ENCODE measurements at regions not wholly inside any gene's neighbourhood (a gene's known extent, or its start where the extent isn't known, plus 50 kb on each side); places are given as distances from the start of the nearest gene placed in this dataset.

GRCh38 chr12:11596141-11596540, 53.3 kb upstream of the ETV6 start:
- intact Hi-C loops (cut with DNase I), result no loop called here

GRCh38 chr12:11598900-11599299, 50.6 kb upstream of the ETV6 start:
- no peak for DNase-seq (ENCODE audit: missing footprints)
- intact Hi-C loops (cut with DNase I), result no loop called here
- no peak for ATAC-seq

More at GRCh38 chr12:11596141-11596540, 53.3 kb upstream of the ETV6 start:
- DNase-seq (ENCODE audit: missing footprints), result no peak
- no peak for ATAC-seq
